ENCODE measurements at regions not wholly inside any gene's neighbourhood (a gene's known extent, or its start where the extent isn't known, plus 50 kb on each side); places are given as distances from the start of the nearest gene placed in this dataset.
"Not testable (repeated sequence)": the region's sequence is repeated elsewhere in the genome, so short reads cannot be mapped to it uniquely, and the experiment has no call there.

DNA sequence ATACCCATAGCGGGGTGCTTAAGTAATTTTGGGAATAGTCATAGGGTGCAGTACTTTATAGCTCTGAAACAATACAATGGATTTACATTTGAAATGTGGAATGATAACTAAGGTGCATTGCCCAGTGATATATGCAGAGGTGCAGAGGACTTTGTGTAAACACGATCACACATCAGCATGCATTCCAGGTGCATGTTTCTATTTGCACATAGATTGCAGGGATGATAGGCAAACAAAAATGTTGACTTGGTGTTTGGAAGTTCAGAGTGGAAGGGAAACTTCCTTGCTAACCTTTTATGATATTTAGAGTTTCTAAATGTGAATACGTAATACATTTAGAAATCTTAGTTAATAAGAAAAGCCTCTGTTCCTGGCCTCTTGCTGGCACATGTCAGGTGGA is 941.5 kb downstream of the TUBA3C start:
- not testable (repeated sequence) for H2BK12ac ChIP-seq (ENCODE audit: low read length); H3K4me3 ChIP-seq (ENCODE audit: low read depth, low read length); H4K8ac ChIP-seq (ENCODE audit: low read depth, low read length); H3K14ac ChIP-seq (ENCODE audit: low read length); H2AFZ ChIP-seq (ENCODE audit: insufficient read depth, low read length, poor library complexity); H3K4ac ChIP-seq (ENCODE audit: low read depth, low read length); H3K23ac ChIP-seq (ENCODE audit: low read length); H3K27ac ChIP-seq (ENCODE audit: low read depth, low read length); H3K36me3 ChIP-seq (ENCODE audit: control insufficient read depth in 1 of 2, insufficient read depth in 2 of 2, low read length in 2 of 2); H3K9ac ChIP-seq (ENCODE audit: low read length); H2BK5ac ChIP-seq (ENCODE audit: low read depth, low read length, poor library complexity); DNase-seq; H3K18ac ChIP-seq (ENCODE audit: low read length); H3K79me2 ChIP-seq (ENCODE audit: control insufficient read depth, insufficient read depth, low read length, poor library complexity); H2BK120ac ChIP-seq (ENCODE audit: insufficient read depth, low read length, poor library complexity); H4K12ac ChIP-seq (ENCODE audit: low read depth, low read length); H3K79me1 ChIP-seq (ENCODE audit: low read length); H3K4me1 ChIP-seq (ENCODE audit: control insufficient read depth in 1 of 2, insufficient read depth in 2 of 2, low read length in 2 of 2); H3K4me2 ChIP-seq (ENCODE audit: low read length); H2AK5ac ChIP-seq (ENCODE audit: low read length); H4K91ac ChIP-seq (ENCODE audit: low read depth, low read length); H3K27me3 ChIP-seq (ENCODE audit: insufficient read depth, low read length)
- no CpG with 5 or more reads among the region's 3 CpGs for whole genome bisulfite sequencing (ENCODE audit: extremely low coverage, insufficient coverage, insufficient read length)
- H3K9me3 ChIP-seq (ENCODE audit: insufficient read depth, low read depth, low read length), result peaks cover 47% of the 10 kb centered on the region

DNA sequence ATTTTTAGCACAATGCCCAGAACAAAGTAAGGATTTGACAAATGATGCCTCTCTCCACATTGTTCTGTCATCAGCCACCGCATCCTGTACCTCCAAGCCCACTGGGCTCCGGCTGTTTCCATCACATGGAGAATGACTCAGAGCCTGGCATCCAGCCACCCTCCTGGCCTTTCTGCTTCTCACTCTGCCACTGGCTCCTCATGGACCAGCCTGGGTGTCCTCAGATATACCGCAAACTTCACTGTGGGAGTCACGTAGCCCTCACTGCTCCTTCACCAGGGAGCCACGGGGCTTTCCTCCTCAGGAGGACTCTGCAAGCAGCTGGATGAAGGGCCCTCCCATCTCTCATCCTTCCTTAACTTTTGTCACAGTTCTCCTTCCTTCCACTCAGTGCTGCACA is 943.0 kb downstream of the TUBA3C start:
- H3K9ac ChIP-seq (ENCODE audit: low read length); H3K14ac ChIP-seq (ENCODE audit: low read length); H4K12ac ChIP-seq (ENCODE audit: low read depth, low read length); H3K4me3 ChIP-seq (ENCODE audit: low read depth, low read length); H3K79me2 ChIP-seq (ENCODE audit: control insufficient read depth, insufficient read depth, low read length, poor library complexity); H3K23ac ChIP-seq (ENCODE audit: low read length); DNase-seq; H2BK120ac ChIP-seq (ENCODE audit: insufficient read depth, low read length, poor library complexity); H3K4me1 ChIP-seq (ENCODE audit: control insufficient read depth in 1 of 2, insufficient read depth in 2 of 2, low read length in 2 of 2); H4K91ac ChIP-seq (ENCODE audit: low read depth, low read length); H2AK5ac ChIP-seq (ENCODE audit: low read length); H3K4me2 ChIP-seq (ENCODE audit: low read length); H2BK5ac ChIP-seq (ENCODE audit: low read depth, low read length, poor library complexity); H2AFZ ChIP-seq (ENCODE audit: insufficient read depth, low read length, poor library complexity); H4K8ac ChIP-seq (ENCODE audit: low read depth, low read length); H3K36me3 ChIP-seq (ENCODE audit: control insufficient read depth in 1 of 2, insufficient read depth in 2 of 2, low read length in 2 of 2); H3K27ac ChIP-seq (ENCODE audit: low read depth, low read length); H3K18ac ChIP-seq (ENCODE audit: low read length); H3K79me1 ChIP-seq (ENCODE audit: low read length); H2BK12ac ChIP-seq (ENCODE audit: low read length); H3K27me3 ChIP-seq (ENCODE audit: insufficient read depth, low read length); H3K4ac ChIP-seq (ENCODE audit: low read depth, low read length): not testable (repeated sequence)
- H3K9me3 ChIP-seq (ENCODE audit: insufficient read depth, low read depth, low read length), result peaks cover 59% of the 10 kb centered on the region
- no CpG with 5 or more reads among the region's 5 CpGs for WGBS (ENCODE audit: extremely low coverage, insufficient coverage, insufficient read length)

GRCh38 chr13:18236528-18236815 is 945.2 kb downstream of the TUBA3C start:
- Histone ChIP-seq H3K79me2 (ENCODE audit: control insufficient read depth, insufficient read depth, low read length, poor library complexity) (no peaks in the 10 kb centered on the region), H4K12ac (ENCODE audit: low read depth, low read length) (no peak overlapping the region), H3K9me3 (ENCODE audit: insufficient read depth, low read depth, low read length) (peaks cover 63% of the 10 kb centered on the region), H3K23ac (ENCODE audit: low read length) (no peak overlapping the region), H3K4me2 (ENCODE audit: low read length) (no peak overlapping the region), H3K4ac (ENCODE audit: low read depth, low read length) (no peak overlapping the region), H2BK12ac (ENCODE audit: low read length) (no peak overlapping the region), H4K91ac (ENCODE audit: low read depth, low read length) (no peak overlapping the region), H3K27ac (ENCODE audit: low read depth, low read length) (no peak overlapping the region), H3K4me1 (ENCODE audit: control insufficient read depth in 1 of 2, insufficient read depth in 2 of 2, low read length in 2 of 2) (no peaks in the 10 kb centered on the region), H3K4me3 (ENCODE audit: low read depth, low read length) (peak overlapping the region; percentile 14), H2BK120ac (ENCODE audit: insufficient read depth, low read length, poor library complexity) (no peak overlapping the region), H3K79me1 (ENCODE audit: low read length) (no peaks in the 10 kb centered on the region), H3K9ac (ENCODE audit: low read length) (no peak overlapping the region), H3K18ac (ENCODE audit: low read length) (no peak overlapping the region), H3K36me3 (ENCODE audit: control insufficient read depth in 1 of 2, insufficient read depth in 2 of 2, low read length in 2 of 2) (no peaks in the 10 kb centered on the region), H2AK5ac (ENCODE audit: low read length) (no peak overlapping the region), H2AFZ (ENCODE audit: insufficient read depth, low read length, poor library complexity) (no peak overlapping the region), H4K8ac (ENCODE audit: low read depth, low read length) (no peak overlapping the region), H2BK5ac (ENCODE audit: low read depth, low read length, poor library complexity) (no peak overlapping the region), H3K27me3 (ENCODE audit: insufficient read depth, low read length) (no peaks in the 10 kb centered on the region), H3K14ac (ENCODE audit: low read length) (no peak overlapping the region)
- no CpG with 5 or more reads among the region's 34 CpGs for WGBS (ENCODE audit: extremely low coverage, insufficient coverage, insufficient read length)
- DNase-seq, result no peak

DNA sequence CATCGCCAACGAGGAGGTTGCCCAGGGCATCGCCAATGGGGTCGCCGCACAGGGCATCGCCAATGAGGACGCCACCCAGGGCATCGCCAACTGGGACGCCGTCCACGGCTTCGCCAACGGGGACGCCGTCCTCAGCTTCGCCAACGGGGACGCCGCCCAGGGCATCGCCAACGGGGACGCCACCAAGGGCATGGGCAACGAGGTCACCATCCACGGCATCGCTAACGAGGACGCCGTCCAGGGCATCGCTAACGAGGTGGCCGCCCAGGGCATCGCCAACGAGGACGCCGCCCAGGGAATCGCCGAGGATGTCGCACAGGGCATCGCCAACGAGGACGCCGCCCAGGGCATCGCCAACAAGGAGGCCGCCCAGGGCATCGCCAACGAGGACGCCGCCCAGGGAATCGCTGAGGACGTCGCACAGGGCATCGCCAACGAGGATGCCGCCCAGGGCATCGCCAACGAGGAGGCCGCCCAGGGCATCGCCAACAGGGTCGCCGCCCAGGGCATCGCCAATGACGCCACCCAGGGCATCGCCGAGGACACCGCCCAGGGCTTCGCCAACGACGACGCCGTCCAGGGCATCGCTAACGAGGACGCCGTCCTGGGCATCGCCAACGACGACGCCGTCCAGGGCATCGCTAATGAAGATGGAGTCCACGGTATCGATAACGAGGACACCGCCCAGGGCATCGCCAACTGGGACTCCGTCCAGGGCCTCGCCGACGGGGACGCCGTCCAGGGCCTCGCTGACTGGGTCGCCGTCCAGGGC is 945.7 kb downstream of the TUBA3C start:
- Histone ChIP-seq H3K79me1 (ENCODE audit: low read length) (no peaks in the 10 kb centered on the region), H2AK5ac (ENCODE audit: low read length) (no peak overlapping the region), H3K4me3 (ENCODE audit: low read depth, low read length) (peak overlapping the region; percentile 54), H3K79me2 (ENCODE audit: control insufficient read depth, insufficient read depth, low read length, poor library complexity) (no peaks in the 10 kb centered on the region), H3K9me3 (ENCODE audit: insufficient read depth, low read depth, low read length) (peaks cover 61% of the 10 kb centered on the region), H4K8ac (ENCODE audit: low read depth, low read length) (no peak overlapping the region), H3K23ac (ENCODE audit: low read length) (no peak overlapping the region), H2BK12ac (ENCODE audit: low read length) (no peak overlapping the region), H3K4me2 (ENCODE audit: low read length) (no peak overlapping the region), H3K14ac (ENCODE audit: low read length) (no peak overlapping the region), H3K4ac (ENCODE audit: low read depth, low read length) (no peak overlapping the region), H2BK120ac (ENCODE audit: insufficient read depth, low read length, poor library complexity) (no peak overlapping the region), H4K91ac (ENCODE audit: low read depth, low read length) (no peak overlapping the region), H2AFZ (ENCODE audit: insufficient read depth, low read length, poor library complexity) (no peak overlapping the region), H3K4me1 (ENCODE audit: control insufficient read depth in 1 of 2, insufficient read depth in 2 of 2, low read length in 2 of 2) (no peaks in the 10 kb centered on the region), H3K27me3 (ENCODE audit: insufficient read depth, low read length) (no peaks in the 10 kb centered on the region), H3K9ac (ENCODE audit: low read length) (no peak overlapping the region), H3K36me3 (ENCODE audit: control insufficient read depth in 1 of 2, insufficient read depth in 2 of 2, low read length in 2 of 2) (no peaks in the 10 kb centered on the region), H4K12ac (ENCODE audit: low read depth, low read length) (no peak overlapping the region), H3K27ac (ENCODE audit: low read depth, low read length) (no peak overlapping the region), H2BK5ac (ENCODE audit: low read depth, low read length, poor library complexity) (no peak overlapping the region), H3K18ac (ENCODE audit: low read length) (no peak overlapping the region)
- DNase-seq, result no peak
- no CpG with 5 or more reads among the region's 94 CpGs for WGBS (ENCODE audit: extremely low coverage, insufficient coverage, insufficient read length)

Data from trophoblast cell (in vitro differentiated cells and primary cell).